RWPE2 (cell line): ENCODE measurements at regions not wholly inside any gene's neighbourhood (a gene's known extent, or its start where the extent isn't known, plus 50 kb on each side); places are given as distances from the start of the nearest gene placed in this dataset.
"Not testable (repeated sequence)": the region's sequence is repeated elsewhere in the genome, so short reads cannot be mapped to it uniquely, and the experiment has no call there.

Source experiments
- ATAC-seq: fragments of 200-7000 bp; cut with Tn5 transposase; 3 replicates; pipeline ENCODE4 v1.9.1; 2021; ENCODE audit warnings: low read depth
- DNase-seq: peaks from one replicate; pipeline ENCODE4 v3.0.0-alpha.2; 2020; ENCODE audit warnings: low spot score
- H3K27ac ChIP-seq: fragments of 450-650 bp; 2 replicates; pipeline ENCODE4 v1.5.1; 2017; ENCODE audit warnings: mild to moderate bottlenecking; ENCODE audit not compliant: poor library complexity, severe bottlenecking
- H3K27me3 ChIP-seq: fragments of 250-450 bp; sonication (Bioruptor Pico); 2 replicates; pipeline ENCODE4 v1.5.1; 2021; ENCODE audit warnings: mild to moderate bottlenecking, moderate library complexity; ENCODE audit not compliant: insufficient read depth, poor library complexity, severe bottlenecking
- H3K36me3 ChIP-seq: fragments of 250-450 bp; sonication (Bioruptor Pico); 2 replicates; pipeline ENCODE4 v1.5.1; 2020; ENCODE audit warnings: low read depth, mild to moderate bottlenecking, moderate library complexity
- H3K4me1 ChIP-seq: fragments of 250-450 bp; sonication (Bioruptor Pico); 2 replicates; pipeline ENCODE4 v1.5.1; 2021; ENCODE audit warnings: mild to moderate bottlenecking, moderate library complexity; ENCODE audit not compliant: insufficient read depth, poor library complexity, severe bottlenecking
- H3K4me3 ChIP-seq: fragments of 250-450 bp; sonication (Bioruptor Pico); 2 replicates; pipeline ENCODE4 v1.5.1; 2021; ENCODE audit warnings: mild to moderate bottlenecking, moderate library complexity; ENCODE audit not compliant: severe bottlenecking
- H3K9me3 ChIP-seq: fragments of 250-450 bp; sonication (Bioruptor Pico); 2 replicates; pipeline ENCODE4 v1.5.1; 2021; ENCODE audit warnings: mild to moderate bottlenecking, moderate library complexity; ENCODE audit not compliant: severe bottlenecking
- CTCF ChIP-seq: fragments of 450-650 bp; IDR thresholded peaks from one replicate; pipeline ENCODE4 v1.5.1; 2017; ENCODE audit warnings: mild to moderate bottlenecking, moderate library complexity; ENCODE audit not compliant: poor library complexity, severe bottlenecking

- Histone ChIP-seq H3K27me3 (no peaks in the 10 kb centered on the region), H3K4me1 (no peaks in the 10 kb centered on the region), H3K4me3 (no peak overlapping the region), H3K36me3 (no peaks in the 10 kb centered on the region), H3K27ac (no peak overlapping the region), H3K9me3 (no peaks in the 10 kb centered on the region)
- no peak for TF ChIP-seq CTCF
- no peak for ATAC-seq
- DNase-seq: no peak
These were observed 68.2 kb downstream of the LHX9 start for GRCh38 chr1:197985351-197985750.

- no peak for TF ChIP-seq CTCF
- H3K27me3 ChIP-seq: no peaks in the 10 kb centered on the region
- H3K4me3 ChIP-seq: no peak overlapping the region
- no peaks in the 10 kb centered on the region for H3K9me3 ChIP-seq
- no peak overlapping the region for H3K27ac ChIP-seq
- DNase-seq (no peak), ATAC-seq (no peak)
- H3K36me3 ChIP-seq: no peaks in the 10 kb centered on the region
- no peaks in the 10 kb centered on the region for H3K4me1 ChIP-seq
These were observed 69.6 kb downstream of the LHX9 start for GRCh38 chr1:197986817-197987216.

GRCh38 chr1:197987294-197987693 lies 70.1 kb downstream of the LHX9 start:
- Histone ChIP-seq H3K4me1 (no peaks in the 10 kb centered on the region), H3K4me3 (no peak overlapping the region), H3K27ac (no peak overlapping the region), H3K36me3 (no peaks in the 10 kb centered on the region), H3K9me3 (no peaks in the 10 kb centered on the region), H3K27me3 (no peaks in the 10 kb centered on the region)
- no peak for TF ChIP-seq CTCF
- DNase-seq (no peak), ATAC-seq (no peak)

DNA sequence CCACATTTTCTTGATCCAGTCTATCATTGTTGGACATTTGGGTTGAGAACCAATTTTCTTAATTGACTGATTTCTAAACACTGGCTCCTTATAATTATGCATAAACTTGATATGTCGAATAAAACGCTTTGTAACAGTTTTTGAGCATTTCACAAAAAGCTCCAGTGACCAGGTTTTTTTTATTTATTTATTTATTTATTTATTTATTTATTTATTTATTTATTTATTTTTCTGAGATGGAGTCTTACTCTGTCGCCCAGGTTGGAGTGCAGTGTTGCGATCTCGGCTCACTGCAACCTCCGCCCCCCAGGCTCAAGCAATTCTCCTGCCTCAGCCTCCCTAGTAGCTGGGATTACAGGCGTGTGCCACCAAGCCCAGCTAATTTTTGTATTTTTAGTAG lies 71.4 kb downstream of the LHX9 start:
- not testable (repeated sequence) for H3K27me3 ChIP-seq, ATAC-seq, H3K4me3 ChIP-seq

GRCh38 chr1:197989058-197989457 lies 71.9 kb downstream of the LHX9 start:
- no peak for DNase-seq
- H3K36me3 ChIP-seq: no peaks in the 10 kb centered on the region
- H3K27me3 ChIP-seq: no peaks in the 10 kb centered on the region
- no peak overlapping the region for H3K4me3 ChIP-seq
- H3K4me1 ChIP-seq: no peaks in the 10 kb centered on the region
- no peak for ATAC-seq
- H3K9me3 ChIP-seq: no peaks in the 10 kb centered on the region
- no peak overlapping the region for H3K27ac ChIP-seq
- no peak for TF ChIP-seq CTCF

More for the DNA sequence above, 71.4 kb downstream of the LHX9 start:
- not testable (repeated sequence) for H3K4me1 ChIP-seq, DNase-seq, H3K9me3 ChIP-seq, H3K27ac ChIP-seq, H3K36me3 ChIP-seq

GRCh38 chr1:197991594-197991993 lies 74.4 kb downstream of the LHX9 start:
- Histone ChIP-seq H3K4me1 (no peaks in the 10 kb centered on the region), H3K9me3 (no peaks in the 10 kb centered on the region), H3K4me3 (no peak overlapping the region), H3K27ac (no peak overlapping the region), H3K27me3 (no peaks in the 10 kb centered on the region), H3K36me3 (no peaks in the 10 kb centered on the region)
- no peak for TF ChIP-seq CTCF
- ATAC-seq (no peak), DNase-seq (no peak)
